NCI-H2196 (cell line): ENCODE measurements at regions not wholly inside any gene's neighbourhood (a gene's known extent, or its start where the extent isn't known, plus 50 kb on each side); places are given as distances from the start of the nearest gene placed in this dataset.
A peak's percentile ranks its signal among the peaks of the same experiment; 100 is the strongest.
"Not testable (repeated sequence)": the region's sequence is repeated elsewhere in the genome, so short reads cannot be mapped to it uniquely, and the experiment has no call there.

Experiments used
- DNase-seq: peaks from one replicate; lab custom pipeline; 2025; ENCODE audit not compliant: unreplicated experiment; lab: John Stamatoyannopoulos, UW

DNA sequence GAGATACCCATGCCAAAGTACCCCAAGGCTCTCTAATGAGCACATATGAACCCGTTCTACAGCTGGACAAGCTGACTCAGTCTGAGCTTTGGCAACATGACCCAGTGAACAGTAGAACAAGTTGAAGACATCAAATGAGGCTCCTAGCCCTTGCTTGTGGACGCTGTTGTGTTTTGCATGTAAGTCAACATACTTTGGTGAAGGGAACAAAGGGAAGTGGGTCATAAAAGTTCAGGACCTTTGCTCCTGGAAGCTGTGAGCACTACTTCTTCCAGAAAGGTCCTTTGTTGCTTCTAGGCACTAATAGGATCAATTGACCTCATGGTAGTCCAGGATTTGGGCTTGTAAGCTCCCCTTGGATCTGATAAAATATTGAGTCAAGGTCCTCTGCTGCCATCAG is 613.5 kb upstream of the TBX3 start:
- DNase-seq: no peak

DNA sequence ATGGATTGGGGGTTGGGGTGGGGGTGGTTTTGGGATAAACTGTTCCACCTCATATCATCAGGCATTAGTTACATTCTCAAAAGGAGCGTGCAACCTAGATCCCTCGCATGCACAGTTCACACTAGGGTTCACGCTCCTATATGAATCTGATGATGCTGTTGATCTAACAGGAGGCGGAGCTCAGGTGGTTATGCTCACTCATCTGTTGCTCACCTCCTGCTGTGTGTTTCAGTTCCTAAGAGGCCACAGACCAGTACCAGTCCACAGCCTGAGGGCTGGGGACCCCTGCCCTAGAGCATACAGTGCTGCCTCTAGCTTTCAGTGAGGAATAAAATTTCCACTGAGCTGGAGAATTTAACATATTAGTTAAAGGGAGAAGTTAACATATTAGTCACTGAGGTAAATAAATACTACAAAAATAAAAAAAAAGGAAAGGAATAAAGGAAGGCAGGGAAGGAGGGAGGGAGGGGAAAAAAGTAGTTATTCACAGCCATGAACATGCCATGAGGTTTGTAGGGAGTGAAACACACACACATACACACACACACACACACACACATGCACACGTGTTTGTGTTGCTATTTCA is 612.7 kb upstream of the TBX3 start:
- DNase-seq: no peak

DNA sequence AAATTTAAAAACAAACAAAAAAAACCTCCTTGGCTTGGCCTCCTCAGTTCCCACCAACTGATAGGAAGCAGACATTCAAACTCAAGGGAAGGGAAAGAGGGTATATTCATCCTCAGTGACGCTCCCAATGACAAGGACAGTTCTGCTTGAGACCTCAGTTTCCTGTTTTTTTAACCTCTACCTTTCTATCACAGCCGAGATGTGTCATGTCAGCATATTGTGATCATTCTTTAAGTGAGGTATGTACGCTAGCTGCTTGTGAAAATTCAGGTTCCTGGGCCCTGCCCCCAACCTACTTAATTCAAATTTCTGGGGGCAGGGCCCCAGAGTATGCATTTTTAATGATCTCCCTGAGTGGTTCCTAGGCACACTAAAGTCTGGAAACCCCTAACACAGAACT is 611.9 kb upstream of the TBX3 start:
- DNase-seq: no peak

- DNase-seq: no peak
Observed at GRCh38 chr12:115294453-115295133, 610.6 kb upstream of the TBX3 start.

DNA sequence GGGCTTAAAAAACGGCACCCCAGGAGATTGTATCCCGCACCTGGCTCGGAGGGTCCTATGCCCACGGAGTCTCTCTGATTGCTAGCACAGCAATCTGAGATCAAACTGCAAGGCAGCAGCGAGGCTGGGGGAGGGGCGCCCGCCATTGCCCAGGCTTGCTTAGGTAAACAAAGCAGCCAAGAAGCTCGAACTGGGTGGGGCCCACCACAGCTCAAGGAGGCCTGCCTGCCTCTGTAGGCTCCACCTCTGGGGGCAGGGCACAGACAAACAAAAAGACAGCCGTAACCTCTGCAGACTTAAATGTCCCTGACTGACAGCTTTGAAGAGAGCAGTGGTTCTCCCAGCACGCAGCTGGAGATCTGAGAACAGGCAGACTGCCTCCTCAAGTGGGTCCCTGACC is 601.5 kb upstream of the TBX3 start:
- DNase-seq: not testable (repeated sequence)

GRCh38 chr12:115273456-115273855 is 589.5 kb upstream of the TBX3 start:
- DNase-seq: no peak

DNA sequence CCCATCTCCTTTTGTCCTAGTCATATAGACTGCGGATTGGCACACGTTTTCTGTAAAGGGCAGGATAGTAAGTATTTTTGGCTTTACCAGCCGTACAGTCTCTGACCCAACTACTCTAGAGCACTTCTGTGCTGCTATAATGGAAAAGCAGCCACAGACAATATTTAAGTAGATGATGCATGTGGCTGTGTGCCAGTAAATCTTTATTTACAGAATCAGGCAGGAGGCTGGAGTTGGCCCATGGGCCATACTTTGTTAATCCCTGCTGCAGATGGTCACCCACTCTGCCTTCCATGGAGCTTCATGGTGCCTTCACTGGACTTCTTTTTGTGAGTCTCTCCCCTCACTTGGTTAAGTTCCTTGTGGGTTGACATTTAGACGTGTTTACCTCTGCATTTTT is 584.5 kb upstream of the TBX3 start:
- no peak for DNase-seq

DNA sequence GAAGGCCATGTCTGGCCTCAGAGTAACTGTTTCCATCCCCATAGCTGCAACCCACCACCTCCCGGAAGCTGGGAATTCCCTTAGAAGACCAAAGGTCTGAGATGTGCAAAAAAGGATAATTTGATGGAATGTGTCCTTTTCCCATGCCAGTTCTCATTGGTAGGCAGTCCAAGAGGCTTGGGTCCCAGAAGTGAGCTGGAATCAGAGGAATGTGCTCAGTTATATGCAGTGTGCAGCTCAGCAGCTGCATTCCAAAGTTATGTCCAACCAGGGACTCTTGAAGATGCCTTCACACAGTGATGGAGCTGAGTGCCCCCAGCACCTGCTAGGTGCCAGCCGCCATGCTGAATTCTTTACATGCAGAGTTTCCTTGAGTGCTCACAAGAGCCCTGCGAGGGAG is 583.9 kb upstream of the TBX3 start:
- DNase-seq: no peak

DNA sequence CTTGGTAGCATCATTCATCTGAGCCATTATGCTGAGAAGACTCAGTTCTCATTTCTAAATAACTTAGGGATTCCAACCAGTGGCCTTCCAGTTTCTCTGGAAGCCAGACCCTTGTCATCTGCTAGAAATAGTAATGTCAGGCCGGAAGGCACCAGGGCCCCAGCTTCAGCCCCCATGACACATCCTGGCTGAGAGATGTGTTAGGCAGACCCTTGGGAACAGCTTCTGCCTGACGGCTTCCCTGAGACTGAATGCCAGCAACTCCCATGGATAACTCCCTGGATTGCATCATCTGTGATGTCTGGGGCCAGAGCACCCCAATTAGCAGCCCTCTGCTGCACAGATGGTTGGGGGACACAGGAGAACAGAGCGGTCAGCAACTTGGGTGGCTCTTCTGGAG is 583.5 kb upstream of the TBX3 start:
- no peak for DNase-seq

- DNase-seq: no peak
Observed at GRCh38 chr12:115264605-115265004, 580.6 kb upstream of the TBX3 start.

- peak; percentile 39 for DNase-seq
Observed at GRCh38 chr12:115261691-115262398, 577.9 kb upstream of the TBX3 start.

- DNase-seq: no peak
Observed at GRCh38 chr12:115260762-115261675, 577.0 kb upstream of the TBX3 start.

GRCh38 chr12:115259968-115260747 is 576.2 kb upstream of the TBX3 start:
- peak; percentile 61 for DNase-seq

- DNase-seq: no peak
Observed at GRCh38 chr12:115257791-115258190, 573.8 kb upstream of the TBX3 start.

DNA sequence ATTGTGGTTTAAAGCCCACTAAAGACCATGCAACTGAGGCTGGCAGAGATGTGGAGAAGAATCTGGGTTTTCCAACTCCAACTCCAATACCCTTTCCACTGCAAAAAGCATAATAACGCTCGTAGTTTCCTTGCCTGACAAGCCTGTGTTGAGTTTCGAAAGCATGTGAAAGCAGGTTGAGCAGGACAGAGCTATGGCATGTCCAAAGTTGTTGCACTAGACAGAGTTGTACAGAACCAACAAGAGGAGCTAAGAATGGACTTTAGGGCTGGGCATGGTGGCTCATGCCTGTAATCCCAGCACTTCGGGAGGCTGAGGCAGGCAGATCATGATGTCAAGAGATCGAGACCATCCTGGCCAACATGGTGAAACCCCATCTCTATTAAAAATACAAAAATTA is 572.0 kb upstream of the TBX3 start:
- DNase-seq: no peak

DNA sequence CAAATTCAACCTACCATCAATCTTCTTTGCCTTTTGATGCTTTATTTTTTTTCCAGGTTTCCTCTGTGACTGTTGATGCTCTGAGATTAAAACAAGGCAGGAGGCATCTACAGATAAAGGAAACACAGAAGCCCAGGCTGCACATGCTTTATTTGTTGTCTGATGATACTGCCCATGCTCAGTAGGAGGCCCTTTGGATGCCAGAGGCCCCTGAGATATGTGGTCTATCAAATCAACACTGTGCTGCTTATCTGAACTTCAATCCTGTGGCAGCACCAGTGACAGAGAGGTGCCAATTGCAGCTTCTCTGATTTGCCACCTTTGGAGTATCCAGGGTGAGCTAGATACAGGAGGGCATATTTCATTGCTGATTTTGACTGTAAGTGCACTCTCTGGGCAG is 571.3 kb upstream of the TBX3 start:
- DNase-seq: no peak

DNA sequence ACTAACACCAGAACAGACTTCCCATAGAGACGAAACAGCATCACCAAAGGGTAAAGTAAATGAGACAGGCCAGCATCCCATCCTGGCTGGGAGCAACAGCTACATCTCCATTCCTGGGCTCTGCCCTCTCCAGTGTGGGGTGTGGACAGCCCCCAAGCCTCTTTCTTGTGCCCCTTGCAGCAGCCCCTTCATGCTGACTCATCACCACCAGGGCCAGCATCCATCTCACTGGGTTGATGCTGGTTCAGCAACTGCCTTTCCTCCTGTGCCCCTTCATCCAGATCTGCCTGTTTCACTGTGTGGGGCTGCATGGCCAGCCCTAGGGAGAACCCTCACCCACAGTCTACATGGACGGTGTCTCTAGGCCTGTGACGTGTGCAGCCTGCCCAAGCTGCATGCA is 569.1 kb upstream of the TBX3 start:
- no peak for DNase-seq

- no peak for DNase-seq
Observed at GRCh38 chr12:115251727-115252126, 567.8 kb upstream of the TBX3 start.

- no peak for DNase-seq
Observed at GRCh38 chr12:115249671-115250278, 565.8 kb upstream of the TBX3 start.

GRCh38 chr12:115245020-115245419 is 561.0 kb upstream of the TBX3 start:
- no peak for DNase-seq
